ENCODE measurements at regions not wholly inside any gene's neighbourhood (a gene's known extent, or its start where the extent isn't known, plus 50 kb on each side); places are given as distances from the start of the nearest gene placed in this dataset.

DNA sequence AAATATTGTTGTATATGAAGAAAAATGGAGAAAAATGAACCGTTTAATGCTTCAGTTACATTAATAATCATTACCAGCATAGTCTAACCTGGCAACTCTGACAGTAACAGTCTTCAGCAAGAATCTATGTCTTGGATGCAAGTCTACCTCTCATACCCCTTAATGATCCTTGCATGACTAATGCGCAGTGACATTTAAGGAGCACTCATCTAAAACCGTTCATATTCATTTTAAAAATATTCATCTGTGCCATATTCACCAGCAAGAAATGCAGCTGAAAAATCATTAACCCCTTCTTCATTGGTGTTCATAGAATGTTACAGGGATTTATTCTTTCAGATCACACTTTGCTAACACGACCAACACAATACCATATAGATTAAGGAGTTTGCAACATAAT lies 227.2 kb upstream of the ASCC3 start:
- Histone ChIP-seq H3K36me3 (ENCODE audit: low read length) (no peaks in the 10 kb centered on the region), H2AFZ (ENCODE audit: low read depth, low read length, severe bottlenecking) (no peak overlapping the region), H3K4me2 (ENCODE audit: low read depth, low read length, poor library complexity, severe bottlenecking) (no peak overlapping the region), H3F3A (ENCODE audit: insufficient read depth) (no peaks in the 10 kb centered on the region), H3K9me2 (replicated peaks; ENCODE audit: insufficient read depth, low read length) (no peaks in the 10 kb centered on the region), H4K20me1 (ENCODE audit: low read depth, low read length) (no peaks in the 10 kb centered on the region), H3K27me3 (ENCODE audit: low read length) (no peaks in the 10 kb centered on the region), H3K9ac (ENCODE audit: low read length) (no peak overlapping the region), H3K79me2 (ENCODE audit: insufficient read depth, low read length) (no peaks in the 10 kb centered on the region), H3K9me3 (ENCODE audit: insufficient read depth, low read length) (no peaks in the 10 kb centered on the region), H3K4me3 (ENCODE audit: insufficient read depth, low read length, poor library complexity, severe bottlenecking) (no peak overlapping the region), H3K27ac (ENCODE audit: low read depth, low read length) (no peak overlapping the region)
- TF ChIP-seq EZH2phosphoT487 (conservative IDR thresholded peaks at IDR 0.05; ENCODE audit: low read length) = no peak
- TF ChIP-seq, protein P1, sequence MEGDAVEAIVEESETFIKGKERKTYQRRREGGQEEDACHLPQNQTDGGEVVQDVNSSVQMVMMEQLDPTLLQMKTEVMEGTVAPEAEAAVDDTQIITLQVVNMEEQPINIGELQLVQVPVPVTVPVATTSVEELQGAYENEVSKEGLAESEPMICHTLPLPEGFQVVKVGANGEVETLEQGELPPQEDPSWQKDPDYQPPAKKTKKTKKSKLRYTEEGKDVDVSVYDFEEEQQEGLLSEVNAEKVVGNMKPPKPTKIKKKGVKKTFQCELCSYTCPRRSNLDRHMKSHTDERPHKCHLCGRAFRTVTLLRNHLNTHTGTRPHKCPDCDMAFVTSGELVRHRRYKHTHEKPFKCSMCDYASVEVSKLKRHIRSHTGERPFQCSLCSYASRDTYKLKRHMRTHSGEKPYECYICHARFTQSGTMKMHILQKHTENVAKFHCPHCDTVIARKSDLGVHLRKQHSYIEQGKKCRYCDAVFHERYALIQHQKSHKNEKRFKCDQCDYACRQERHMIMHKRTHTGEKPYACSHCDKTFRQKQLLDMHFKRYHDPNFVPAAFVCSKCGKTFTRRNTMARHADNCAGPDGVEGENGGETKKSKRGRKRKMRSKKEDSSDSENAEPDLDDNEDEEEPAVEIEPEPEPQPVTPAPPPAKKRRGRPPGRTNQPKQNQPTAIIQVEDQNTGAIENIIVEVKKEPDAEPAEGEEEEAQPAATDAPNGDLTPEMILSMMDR (IDR thresholded peaks at IDR 0.05; ENCODE audit: insufficient read depth, low read length, poor library complexity, severe bottlenecking) = no peak

DNA sequence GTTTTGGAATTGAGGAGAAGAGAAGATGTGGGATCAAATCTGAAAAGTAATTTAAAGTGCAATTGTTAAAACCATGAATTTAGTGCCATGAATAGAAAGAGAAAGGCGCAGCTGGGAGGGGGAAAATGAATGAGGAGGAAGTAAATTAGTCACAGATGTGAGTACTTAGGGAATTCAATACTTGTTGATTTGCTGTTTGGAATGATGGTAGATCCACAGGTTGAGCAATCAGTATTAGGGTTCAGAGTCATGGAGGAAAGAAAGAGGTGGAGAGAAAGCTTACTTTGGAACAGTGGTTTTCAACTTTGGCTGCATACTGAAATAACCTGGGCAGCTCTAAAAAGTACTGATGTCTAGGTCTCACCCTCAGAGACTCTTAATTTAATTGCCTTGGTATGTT lies 229.7 kb upstream of the ASCC3 start:
- Histone ChIP-seq H3K27ac (ENCODE audit: low read depth, low read length) (no peak overlapping the region), H3K9me3 (ENCODE audit: insufficient read depth, low read length) (no peaks in the 10 kb centered on the region), H2AFZ (ENCODE audit: low read depth, low read length, severe bottlenecking) (no peak overlapping the region), H3K27me3 (ENCODE audit: low read length) (no peaks in the 10 kb centered on the region), H3K79me2 (ENCODE audit: insufficient read depth, low read length) (no peaks in the 10 kb centered on the region), H3K9ac (ENCODE audit: low read length) (no peak overlapping the region), H4K20me1 (ENCODE audit: low read depth, low read length) (no peaks in the 10 kb centered on the region), H3F3A (ENCODE audit: insufficient read depth) (no peaks in the 10 kb centered on the region), H3K9me2 (replicated peaks; ENCODE audit: insufficient read depth, low read length) (no peaks in the 10 kb centered on the region), H3K36me3 (ENCODE audit: low read length) (no peaks in the 10 kb centered on the region), H3K4me3 (ENCODE audit: insufficient read depth, low read length, poor library complexity, severe bottlenecking) (no peak overlapping the region), H3K4me2 (ENCODE audit: low read depth, low read length, poor library complexity, severe bottlenecking) (no peak overlapping the region)
- TF ChIP-seq EZH2phosphoT487 (conservative IDR thresholded peaks at IDR 0.05; ENCODE audit: low read length) = no peak

DNA sequence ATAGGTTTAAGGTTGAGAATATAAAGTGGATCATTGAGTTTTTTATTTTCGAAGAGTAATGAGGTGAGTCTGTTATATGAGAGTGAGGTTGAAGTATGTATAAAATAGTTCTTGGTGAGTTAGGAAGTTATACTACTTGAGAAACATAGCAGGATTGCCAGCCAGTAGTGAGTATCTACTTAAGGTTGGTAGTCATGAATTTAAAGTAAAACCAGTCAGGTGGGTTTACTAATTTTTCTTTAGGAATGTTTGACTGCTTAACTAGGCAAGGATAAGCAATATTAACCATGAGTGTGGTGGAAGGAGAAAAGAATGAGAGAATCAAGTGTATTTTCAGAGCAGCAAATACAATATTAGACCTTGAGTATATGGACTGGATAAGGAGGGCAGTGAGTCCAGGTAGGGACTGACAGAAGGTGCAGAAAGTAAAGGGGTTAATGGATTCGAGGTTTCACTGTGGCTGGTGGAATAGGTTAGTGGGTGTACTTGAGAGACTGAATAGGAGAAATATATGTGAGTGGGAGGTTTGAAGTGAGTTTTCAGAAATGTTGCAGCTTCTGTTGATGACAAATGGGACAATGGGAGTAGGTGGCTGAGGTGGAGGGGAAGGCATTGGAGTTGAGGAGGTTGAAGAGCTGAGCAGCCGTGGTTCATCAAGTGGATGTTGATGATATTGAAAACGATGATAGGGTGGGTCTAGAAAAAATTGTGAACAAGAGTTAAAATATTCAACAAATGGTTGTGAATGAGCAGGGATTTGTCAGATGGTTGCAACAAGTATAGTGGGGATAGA lies 232.5 kb upstream of the ASCC3 start:
- Histone ChIP-seq H3K27me3 (ENCODE audit: low read length) (no peaks in the 10 kb centered on the region), H3F3A (ENCODE audit: insufficient read depth) (no peaks in the 10 kb centered on the region), H3K4me3 (ENCODE audit: insufficient read depth, low read length, poor library complexity, severe bottlenecking) (no peak overlapping the region), H3K9me3 (ENCODE audit: insufficient read depth, low read length) (no peaks in the 10 kb centered on the region), H4K20me1 (ENCODE audit: low read depth, low read length) (no peaks in the 10 kb centered on the region), H3K36me3 (ENCODE audit: low read length) (no peaks in the 10 kb centered on the region), H3K9ac (ENCODE audit: low read length) (no peak overlapping the region), H3K79me2 (ENCODE audit: insufficient read depth, low read length) (no peaks in the 10 kb centered on the region), H3K27ac (ENCODE audit: low read depth, low read length) (no peak overlapping the region), H3K4me2 (ENCODE audit: low read depth, low read length, poor library complexity, severe bottlenecking) (no peak overlapping the region), H2AFZ (ENCODE audit: low read depth, low read length, severe bottlenecking) (no peak overlapping the region), H3K9me2 (replicated peaks; ENCODE audit: insufficient read depth, low read length) (no peaks in the 10 kb centered on the region)
- no peak for TF ChIP-seq EZH2phosphoT487 (conservative IDR thresholded peaks at IDR 0.05; ENCODE audit: low read length)
- TF ChIP-seq, protein P1 (IDR thresholded peaks at IDR 0.05; ENCODE audit: insufficient read depth, low read length, poor library complexity, severe bottlenecking) = no peak

DNA sequence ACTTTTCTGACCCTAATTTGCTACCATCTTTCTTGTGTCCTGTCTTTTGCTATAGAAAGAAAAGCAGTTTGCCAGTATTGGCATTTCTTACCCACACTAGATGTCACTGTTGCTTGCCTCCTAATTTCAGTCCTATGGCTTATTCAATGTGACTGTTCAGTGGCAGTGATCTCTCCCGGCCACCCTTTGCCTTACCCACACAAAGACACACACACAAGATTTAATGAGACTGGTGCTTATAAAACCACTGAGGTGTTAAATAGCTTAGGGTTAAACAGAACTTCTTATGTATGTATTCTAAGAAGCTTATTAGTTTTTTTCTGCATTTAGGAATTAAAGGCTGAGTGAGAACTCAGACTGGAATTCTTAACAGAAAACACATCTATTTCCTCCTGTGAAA lies 233.6 kb upstream of the ASCC3 start:
- TF ChIP-seq EZH2phosphoT487 (conservative IDR thresholded peaks at IDR 0.05; ENCODE audit: low read length) = no peak
- TF ChIP-seq, protein P1 (IDR thresholded peaks at IDR 0.05; ENCODE audit: insufficient read depth, low read length, poor library complexity, severe bottlenecking) = peak; percentile 11
- H2AFZ ChIP-seq (ENCODE audit: low read depth, low read length, severe bottlenecking) = no peak overlapping the region

More for the DNA sequence above, 233.6 kb upstream of the ASCC3 start:
- Histone ChIP-seq H3K4me2 (ENCODE audit: low read depth, low read length, poor library complexity, severe bottlenecking) (no peak overlapping the region), H3K27ac (ENCODE audit: low read depth, low read length) (no peak overlapping the region), H3K9ac (ENCODE audit: low read length) (no peak overlapping the region), H3K27me3 (ENCODE audit: low read length) (no peaks in the 10 kb centered on the region), H3K79me2 (ENCODE audit: insufficient read depth, low read length) (no peaks in the 10 kb centered on the region), H3K9me3 (ENCODE audit: insufficient read depth, low read length) (no peaks in the 10 kb centered on the region), H3K9me2 (replicated peaks; ENCODE audit: insufficient read depth, low read length) (no peaks in the 10 kb centered on the region), H4K20me1 (ENCODE audit: low read depth, low read length) (no peaks in the 10 kb centered on the region), H3F3A (ENCODE audit: insufficient read depth) (no peaks in the 10 kb centered on the region), H3K36me3 (ENCODE audit: low read length) (no peaks in the 10 kb centered on the region), H3K4me3 (ENCODE audit: insufficient read depth, low read length, poor library complexity, severe bottlenecking) (no peak overlapping the region)

All from SU-DHL-6 (cell line).